ENCODE measurements at regions not wholly inside any gene's neighbourhood (a gene's known extent, or its start where the extent isn't known, plus 50 kb on each side); places are given as distances from the start of the nearest gene placed in this dataset.
A peak's percentile ranks its signal among the peaks of the same experiment; 100 is the strongest.
"Not testable (repeated sequence)": the region's sequence is repeated elsewhere in the genome, so short reads cannot be mapped to it uniquely, and the experiment has no call there.

DNA sequence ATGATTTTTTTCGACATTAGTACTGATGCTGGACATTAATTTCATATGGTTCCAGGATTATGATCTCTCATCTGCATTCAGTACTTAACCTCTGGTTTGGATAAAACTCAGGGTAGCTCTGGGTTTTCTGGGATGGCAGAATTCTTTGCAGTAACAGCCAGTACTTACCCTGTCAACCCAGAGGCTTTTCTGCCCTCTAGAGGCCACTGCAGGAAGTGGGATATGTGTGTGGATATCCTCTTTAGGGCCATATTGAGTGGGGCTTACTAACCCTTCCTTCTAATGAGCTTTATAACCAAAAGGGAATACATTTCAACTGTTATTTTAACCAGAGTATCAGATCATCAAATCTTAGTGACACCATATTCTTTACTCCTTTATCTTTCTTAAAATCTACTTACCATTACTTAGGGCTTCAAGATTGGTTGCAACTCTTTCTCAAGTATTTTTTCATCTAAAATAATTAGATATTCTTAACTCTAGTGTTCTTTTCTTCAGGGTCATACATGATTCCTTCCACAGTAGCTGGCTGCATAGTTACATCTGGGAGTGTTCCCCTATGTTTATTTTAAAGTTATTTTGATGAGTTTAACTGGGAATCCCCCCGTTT is 488.0 kb upstream of the STXBP6 start:
- peak; percentile 69 for DNase-seq

DNA sequence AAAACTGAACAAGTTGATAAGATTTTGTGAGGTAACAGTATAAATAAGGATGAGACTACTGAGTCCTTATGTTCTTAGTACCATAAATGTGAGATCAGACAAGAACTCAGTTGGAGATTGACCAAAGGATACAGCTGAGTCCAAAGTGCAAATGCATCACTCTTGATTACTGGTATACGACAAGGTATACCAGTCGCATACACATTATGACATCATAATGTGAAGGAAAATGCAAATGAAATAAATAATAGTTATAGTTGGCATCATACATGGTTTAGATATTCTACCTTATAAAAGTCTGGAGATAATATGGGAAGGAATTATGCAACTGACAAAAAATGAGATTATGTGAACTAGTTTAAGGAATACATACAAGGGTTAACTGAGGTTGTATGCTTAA is 476.3 kb upstream of the STXBP6 start:
- no peak for DNase-seq

DNA sequence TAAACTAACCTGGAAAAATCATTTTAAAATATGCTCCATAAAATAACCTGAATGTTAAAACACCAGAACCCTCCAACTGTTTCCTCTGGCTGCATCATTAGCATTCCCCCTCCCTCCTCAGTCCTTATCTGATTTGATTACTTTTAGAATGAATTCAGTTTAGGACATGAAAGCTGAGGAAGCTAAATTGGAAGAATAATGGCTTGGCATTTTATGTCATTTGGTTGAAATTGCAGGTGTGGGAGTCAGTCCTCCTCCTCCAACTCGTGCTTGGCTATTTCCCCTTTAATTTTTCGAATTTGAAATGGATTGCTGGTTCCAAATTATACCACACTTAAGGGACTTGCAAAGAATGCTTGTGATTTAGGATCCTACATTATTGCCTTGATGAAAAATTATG is 473.0 kb upstream of the STXBP6 start:
- DNase-seq: no peak

DNA sequence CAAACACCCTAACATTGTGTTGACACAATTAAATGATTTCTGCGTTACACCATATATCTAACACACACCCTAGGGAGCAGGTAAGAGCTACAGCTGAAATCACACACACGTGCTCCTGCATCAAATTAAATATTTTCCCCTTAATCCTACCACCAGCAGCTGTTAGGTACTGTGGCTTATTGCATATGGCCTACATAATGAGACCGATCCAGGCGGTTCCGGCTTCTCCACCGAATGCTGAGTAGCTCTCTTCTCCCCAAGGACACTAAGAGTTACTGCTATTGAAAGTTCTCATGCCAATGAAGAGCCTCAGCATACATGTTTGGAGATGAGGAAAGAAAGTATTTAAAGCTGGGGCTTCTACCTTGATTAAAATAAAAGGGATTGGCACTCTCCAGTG is 472.2 kb upstream of the STXBP6 start:
- no peak for DNase-seq

DNA sequence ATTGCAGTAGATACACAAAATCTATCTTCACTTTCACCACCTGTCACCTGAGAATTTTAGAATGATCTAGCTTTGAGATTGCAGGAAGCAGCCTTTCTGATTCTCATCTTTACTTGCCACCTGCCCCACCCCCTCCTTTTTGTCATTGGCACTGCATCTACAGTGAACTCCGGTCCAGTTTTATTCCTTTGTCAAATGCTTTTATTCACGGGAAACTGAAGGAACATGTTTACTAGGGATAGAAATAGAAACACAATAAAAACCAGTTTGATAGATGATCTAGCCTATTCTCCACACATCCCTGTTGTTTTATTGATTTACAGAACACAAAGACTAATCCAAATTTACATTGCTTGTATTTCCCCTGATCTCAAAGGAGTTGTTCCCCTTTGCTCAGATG is 471.7 kb upstream of the STXBP6 start:
- DNase-seq: no peak

DNA sequence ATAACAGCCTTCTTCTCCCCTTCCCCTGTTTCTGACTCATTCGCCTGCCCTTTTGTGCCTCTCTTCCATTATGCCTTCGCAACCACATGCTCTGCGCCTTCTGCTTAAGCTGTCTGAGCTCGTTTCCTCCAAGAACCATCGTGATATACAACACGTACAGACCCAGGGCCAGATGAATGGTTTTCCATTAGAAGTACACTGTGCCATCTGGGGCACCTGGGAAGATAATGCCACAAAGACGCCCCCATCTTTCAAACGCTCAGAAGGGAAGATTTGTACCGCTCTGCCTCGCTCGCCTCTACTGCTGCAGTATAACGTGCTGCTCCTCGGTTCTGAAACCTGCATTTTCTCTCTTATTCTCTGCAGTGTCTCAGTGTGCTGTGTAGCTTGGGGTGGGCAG is 470.9 kb upstream of the STXBP6 start:
- no peak for DNase-seq

DNA sequence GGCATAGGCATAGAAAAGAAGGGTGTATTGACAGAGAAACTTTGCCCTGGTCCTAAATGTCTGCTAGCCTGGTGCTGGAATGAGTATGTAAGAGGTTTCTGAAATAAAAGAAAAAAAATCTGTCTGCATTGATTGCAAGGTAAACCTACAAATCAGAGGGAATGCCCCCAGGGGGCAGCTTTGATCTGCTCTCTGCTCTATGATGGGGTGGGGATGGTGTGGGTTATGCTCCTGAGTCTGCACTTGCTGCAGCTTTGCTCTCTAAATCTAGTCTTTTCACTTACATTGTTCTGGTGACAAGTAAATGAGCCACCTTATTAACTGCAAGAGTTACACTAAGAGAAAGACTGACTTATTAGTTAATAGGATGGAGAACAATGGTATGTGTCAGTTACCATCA is 468.4 kb upstream of the STXBP6 start:
- DNase-seq: no peak

DNA sequence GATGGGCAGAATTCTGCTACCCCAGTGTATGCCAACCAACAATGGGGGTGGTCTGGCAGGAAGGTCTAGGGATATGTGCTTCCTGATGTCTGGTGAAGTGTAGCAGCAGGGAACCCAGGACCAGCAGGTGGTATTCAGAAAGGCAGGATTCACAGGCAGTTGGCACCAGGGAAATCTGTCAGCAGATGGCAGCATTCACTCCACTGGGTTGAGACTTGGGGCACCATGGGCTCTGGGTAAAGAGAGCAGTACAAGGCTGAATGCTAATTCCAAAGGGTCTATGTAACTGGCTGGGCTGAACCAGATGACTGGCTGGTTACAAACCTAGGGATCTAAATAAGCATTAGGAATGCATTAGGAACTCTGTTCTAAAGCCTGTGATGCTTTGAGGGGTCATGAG is 466.9 kb upstream of the STXBP6 start:
- peak; percentile 2 for DNase-seq

DNA sequence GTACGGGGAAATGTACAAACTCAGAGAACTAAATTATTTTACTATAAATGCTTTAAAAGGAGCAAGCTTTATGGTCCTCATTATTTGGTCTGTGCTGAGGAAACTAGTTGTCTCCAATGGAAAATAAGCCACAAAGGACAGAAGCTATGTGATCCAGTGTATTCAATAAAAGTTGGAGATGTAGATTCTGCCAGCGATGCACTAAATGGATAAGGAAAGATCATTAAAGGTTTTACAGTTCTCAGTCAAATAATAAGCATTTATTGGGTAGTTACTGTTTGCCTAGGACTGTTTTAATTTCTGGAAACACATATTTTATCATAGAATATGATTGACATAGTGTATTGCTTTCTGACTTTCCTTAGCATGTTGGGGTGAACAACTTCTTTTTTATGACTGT is 458.9 kb upstream of the STXBP6 start:
- DNase-seq: no peak

DNA sequence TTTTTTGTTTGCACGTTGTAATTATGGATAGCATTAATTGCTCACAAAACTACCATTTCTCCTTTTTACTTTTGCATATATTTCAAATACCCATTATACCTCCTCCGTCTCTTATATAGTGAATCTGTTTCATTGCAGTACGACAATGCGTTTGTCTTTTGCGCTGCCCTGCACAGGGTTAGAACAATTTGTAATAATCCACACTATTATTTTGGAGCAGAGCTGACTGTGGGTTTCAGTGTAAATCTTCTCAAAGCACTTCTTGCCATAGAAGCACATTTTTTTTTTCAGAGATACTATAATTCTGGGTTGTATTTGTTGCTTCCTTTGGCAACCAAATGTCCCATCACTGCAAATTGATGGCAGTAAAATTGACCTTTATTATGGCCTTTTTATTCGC is 451.8 kb upstream of the STXBP6 start:
- DNase-seq: no peak

DNA sequence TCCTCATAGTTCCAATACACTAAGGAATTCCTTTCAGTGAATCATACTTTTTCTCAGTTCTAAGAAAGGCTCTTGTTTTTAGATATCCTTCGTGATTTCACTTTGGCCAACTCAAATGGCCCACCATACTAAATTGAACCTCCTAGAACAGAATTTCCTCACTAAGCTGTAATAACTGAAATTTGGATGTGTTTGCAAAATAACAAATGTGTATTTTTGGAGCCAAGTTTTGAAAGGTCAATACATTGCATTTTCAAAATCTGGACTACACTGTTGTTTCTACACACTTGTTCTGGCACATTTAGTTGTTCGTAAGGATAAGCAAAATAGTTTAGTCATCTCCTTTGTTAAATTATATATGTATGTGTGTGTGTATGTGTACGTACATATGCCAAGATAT is 439.0 kb upstream of the STXBP6 start:
- no peak for DNase-seq

DNA sequence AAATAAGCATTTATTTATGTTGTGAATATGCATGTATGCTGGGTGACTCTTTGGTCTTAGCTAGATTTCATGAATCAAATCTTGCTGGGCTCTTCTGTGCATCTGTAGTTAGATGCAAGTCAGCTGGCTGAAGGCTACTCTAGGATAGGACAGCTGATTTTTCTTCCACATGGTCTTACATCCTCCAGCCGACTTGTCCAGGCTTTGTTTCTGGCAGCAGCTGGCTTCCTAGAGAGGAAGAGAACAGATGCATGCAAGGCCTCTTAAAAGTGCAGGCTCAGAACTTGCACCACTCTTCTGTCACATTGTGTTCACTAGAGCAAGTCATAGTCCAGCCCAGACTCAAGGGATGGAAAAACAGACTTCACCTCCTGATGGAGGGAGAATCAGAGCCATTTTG is 435.4 kb upstream of the STXBP6 start:
- DNase-seq: no peak

DNA sequence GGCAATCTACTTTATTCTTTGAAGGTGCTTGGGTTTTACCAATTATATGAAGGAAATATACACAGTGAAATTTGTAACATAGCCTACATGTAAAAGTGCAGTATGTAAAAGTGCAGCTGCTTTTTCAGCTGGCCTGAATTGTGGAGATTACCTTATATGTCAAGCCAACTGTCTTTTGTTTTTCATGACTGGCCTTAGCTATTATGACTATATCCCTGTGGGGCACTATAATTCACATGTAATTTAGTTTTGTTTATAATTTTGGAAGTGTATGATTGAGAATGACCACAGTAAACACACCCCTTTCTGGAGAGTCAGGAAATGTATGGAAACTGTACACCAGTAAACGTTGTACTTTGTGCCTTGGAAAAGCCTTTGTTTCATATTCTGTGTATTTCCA is 435.0 kb upstream of the STXBP6 start:
- DNase-seq: no peak

DNA sequence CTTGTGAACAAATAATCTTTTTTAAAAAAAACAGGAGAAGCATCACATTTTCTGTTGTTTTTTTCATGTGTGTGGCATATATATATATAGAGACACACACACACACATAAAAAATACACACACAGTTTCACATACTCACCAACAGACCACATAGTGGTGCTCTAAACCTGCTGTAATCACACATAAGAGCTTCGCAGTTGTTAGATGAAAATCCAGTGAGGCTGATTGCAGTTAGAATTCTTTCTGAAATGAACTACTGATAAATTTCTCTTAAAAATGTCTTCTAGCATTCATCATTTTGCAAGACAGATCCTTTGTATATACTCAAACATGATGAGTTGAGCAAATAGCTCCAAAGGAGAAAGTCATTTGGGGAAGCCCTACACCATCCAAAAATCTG is 434.3 kb upstream of the STXBP6 start:
- DNase-seq: no peak

DNA sequence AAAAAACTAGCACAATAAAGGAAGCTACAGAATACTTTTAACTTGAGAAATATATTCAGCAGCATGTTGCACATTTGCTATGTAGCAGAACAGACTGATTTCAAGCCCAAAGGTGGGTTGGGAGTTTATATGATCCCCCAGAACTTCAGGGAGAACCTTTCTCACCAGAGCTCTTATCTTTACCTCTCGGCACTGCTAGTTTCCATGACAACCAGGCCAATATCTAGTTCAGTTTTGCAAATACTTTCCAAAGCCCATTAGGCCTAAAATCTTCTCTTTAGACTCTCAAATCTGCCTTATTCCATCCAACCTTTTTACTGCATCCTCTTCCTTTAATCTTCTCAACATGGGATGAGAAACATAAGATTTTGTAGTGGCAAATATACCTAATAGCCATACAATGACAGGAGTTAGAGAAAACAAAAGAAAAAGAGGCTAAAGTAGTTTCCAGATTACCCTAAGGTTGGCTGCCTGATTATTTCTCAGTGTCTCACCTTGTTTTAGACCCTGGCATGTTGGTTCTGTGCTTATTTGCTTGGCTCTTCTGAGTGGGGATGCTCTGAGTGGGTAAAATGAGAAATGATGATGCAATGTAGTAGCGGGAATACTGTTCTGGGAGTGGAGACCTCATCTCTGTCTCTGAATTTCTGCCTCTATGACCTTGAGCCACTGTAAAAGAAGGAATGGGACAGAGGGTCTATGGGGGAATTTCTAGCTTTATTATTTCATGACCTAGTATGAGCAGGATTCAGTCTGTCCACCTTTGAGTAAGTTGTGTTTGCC is 427.6 kb upstream of the STXBP6 start:
- no peak for DNase-seq

DNA sequence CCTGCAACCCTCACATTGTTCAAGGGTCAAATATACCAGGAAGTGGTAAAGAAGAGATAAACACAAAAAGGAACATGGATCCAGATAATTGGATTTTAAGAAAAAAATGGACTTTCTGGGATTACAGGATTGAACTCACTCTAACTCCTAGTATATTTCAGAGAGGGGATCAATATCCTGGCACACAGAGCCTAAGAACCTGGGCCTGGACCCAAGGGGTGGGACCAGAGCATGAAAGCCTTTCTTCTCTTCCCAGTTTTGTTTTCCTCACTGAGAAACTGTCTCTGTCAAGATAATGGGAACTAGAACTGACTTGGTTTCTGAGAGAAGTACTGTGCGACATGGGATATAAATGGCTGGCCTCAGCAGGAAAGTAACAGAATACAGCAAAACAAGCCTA is 422.8 kb upstream of the STXBP6 start:
- DNase-seq: no peak

DNA sequence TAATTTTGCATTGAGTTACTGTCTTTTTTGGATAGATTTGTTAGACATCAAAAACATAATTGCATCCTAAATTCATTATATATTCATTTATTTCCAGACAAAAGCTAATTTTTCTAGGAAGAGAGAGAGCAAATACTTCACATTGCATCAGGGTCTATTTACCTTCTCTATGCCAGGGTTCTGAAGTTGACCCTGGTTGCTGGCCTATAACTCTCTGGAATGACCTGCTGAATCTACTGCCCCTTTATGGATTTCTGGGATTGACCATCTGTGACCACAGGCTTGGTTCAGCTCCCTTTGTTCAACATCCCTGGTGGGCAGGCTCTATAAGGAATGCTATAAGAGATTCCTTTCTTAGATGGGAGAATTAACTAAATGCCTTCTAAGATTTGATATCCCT is 414.8 kb upstream of the STXBP6 start:
- DNase-seq: no peak

DNA sequence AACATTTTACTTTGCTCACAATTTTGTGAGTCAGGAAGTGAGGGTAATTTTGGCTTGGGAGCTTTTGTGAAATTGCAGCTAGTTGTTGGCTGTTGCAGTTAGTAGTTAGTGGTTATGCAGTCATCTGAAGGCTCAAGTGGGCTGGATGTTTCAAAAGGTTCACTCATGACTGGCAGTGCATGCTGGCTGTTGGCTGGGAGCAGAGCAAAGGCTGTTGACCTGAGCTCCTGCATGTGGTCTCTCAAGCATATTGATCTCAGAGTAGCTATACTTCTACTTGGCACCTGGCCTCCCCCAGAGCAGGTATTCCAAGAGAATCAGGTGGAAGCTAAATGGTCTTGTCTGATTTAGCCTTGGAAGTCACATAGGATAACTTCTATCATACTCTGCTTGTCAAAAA is 414.1 kb upstream of the STXBP6 start:
- no peak for DNase-seq

DNA sequence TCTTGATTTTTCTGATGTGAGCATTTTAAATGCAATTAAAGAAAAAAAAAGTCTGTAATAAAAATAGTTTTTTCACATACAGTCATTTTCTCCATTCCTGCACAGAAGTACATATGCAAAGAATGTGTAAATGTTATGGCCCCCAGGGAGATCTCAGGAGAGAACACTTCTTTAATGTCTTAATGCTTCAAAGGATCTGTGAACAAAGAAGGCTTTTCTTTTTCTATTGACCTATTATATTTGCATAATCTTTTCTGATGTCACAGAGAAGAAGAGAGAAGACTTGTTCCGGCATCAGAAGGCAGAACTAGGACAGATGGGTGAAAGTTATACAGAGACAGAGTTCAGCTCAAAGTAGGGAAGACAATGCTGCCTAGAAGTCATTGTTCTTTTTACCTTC is 413.5 kb upstream of the STXBP6 start:
- no peak for DNase-seq

DNA sequence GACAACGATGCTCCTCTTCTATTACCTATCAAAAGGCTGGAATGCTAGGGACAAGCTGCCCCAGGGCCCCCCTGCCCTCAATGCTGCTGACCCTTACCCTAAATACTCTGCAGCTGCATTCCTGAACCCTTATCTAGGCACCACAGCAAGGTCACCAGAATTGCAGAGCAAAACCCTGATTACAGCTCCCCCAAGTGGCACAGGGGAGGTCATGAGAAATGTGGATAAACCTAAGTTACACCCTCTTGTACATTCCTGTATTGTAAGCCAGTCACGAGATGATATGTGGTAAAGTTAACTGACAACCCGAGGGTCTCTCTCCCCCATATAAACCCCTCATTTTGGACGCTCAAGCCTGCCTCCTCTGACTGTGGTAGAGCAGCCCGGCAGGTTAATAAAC is 411.8 kb upstream of the STXBP6 start:
- no peak for DNase-seq

DNA sequence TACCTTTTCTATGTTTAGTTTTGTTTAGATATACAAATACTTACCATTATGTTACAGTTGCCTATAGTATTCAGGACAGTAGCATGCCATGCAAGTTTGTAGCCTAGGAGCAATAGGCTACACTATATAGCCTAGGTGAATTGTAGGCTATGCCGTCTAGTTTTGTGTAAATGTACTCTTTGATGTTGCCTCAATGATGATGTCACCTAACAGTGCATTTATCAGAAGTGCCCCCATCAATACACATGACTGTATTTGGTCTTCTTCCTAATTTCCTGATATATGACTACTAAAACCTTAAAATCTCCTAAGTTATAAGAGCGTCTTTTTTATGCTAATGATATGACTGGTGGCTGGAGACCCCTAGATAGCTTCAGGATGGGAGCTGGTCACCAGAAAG is 394.4 kb upstream of the STXBP6 start:
- DNase-seq: no peak

DNA sequence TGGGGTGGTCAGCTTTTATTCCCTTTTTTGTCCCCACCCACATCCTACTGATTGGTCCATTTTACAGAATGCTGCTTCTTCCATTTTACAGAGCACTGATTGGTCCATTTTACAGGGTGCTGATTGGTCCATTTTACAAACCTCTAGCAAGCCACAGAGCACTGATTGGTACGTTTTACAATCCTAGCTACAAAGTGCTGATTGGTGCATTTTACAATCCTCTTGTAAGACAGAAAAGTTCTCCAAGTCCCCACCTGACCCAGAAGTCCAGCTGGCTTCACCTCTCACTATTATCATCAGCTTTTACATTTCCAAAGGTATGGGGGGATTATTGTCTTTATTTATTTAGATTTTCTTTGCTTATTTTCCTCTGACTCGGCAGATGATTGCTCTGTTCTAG is 390.4 kb upstream of the STXBP6 start:
- DNase-seq: not testable (repeated sequence)

DNA sequence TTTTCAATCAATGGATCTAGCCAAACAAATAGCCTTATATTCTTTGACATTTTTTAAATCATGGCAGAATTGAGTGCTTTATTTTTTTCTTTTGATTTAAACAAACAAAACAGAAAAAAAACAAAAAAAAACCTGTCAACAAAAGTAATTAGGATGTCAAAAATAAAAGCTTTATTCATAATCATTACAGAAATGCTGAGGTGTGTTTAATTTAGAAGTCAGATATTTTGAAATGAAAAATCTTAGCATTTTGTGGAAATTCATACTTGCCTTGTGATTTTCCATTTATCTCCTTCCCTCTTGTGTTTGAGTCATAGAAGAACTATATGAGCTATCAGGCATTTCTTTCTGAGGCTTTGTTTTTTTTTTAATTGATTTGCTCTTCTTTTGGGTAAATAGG is 387.0 kb upstream of the STXBP6 start:
- no peak for DNase-seq

DNA sequence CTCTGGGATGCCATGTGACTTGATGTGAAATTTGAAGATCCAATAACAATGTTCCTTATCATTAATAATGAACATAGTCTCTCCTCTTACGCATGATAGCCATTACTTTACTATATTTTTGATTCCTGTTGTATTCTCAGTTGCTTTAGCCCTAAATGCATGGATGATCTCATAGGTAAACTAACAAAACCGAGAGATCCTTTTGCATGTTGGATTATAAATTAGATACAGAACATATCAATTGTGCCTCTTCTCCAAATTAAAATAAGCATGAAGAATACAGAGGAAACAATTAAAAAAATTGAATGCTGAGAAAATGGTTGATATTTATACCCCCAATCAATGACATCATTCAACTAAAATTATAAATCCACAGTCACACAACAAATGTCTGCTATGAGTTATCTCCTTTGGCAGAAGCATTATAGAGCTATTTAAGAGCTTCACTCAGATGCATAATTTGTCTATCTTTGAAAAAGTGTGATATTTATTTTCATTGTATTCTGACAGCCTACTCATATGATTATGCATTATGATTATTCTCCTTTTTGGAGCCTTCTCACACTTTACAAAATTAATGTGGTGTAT is 386.4 kb upstream of the STXBP6 start:
- no peak for DNase-seq
